Loucy (cell line): ENCODE measurements at regions not wholly inside any gene's neighbourhood (a gene's known extent, or its start where the extent isn't known, plus 50 kb on each side); places are given as distances from the start of the nearest gene placed in this dataset.
"Not testable (repeated sequence)": the region's sequence is repeated elsewhere in the genome, so short reads cannot be mapped to it uniquely, and the experiment has no call there.

ENCODE experiments used
- H2AFZ ChIP-seq: fragments of 200-600 bp; sonication (generic); 2 replicates; pipeline ENCODE4 v1.6.0; 2016; ENCODE audit warnings: antibody characterized with exemption, mild to moderate bottlenecking, low read length, moderate library complexity
- H3F3A ChIP-seq: fragments of 200-600 bp; 2 replicates; pipeline ENCODE4 v1.6.0; 2016; ENCODE audit warnings: antibody characterized with exemption, low read depth, mild to moderate bottlenecking
- H3K27me3 ChIP-seq: fragments of 200-600 bp; sonication (generic); 2 replicates; pipeline ENCODE4 v1.6.1; 2014; ENCODE audit warnings: low read length, mild to moderate bottlenecking; ENCODE audit not compliant: insufficient read depth, poor library complexity, severe bottlenecking
- H3K36me3 ChIP-seq: fragments of 200-600 bp; sonication (generic); 2 replicates; pipeline ENCODE4 v1.6.1; 2016; ENCODE audit warnings: low read length; ENCODE audit not compliant: insufficient read depth
- H3K4me1 ChIP-seq: fragments of 200-600 bp; sonication (generic); 2 replicates; pipeline ENCODE4 v1.5.1; 2014; ENCODE audit warnings: low read length, mild to moderate bottlenecking; ENCODE audit not compliant: insufficient read depth, poor library complexity, severe bottlenecking
- H3K4me2 ChIP-seq: fragments of 200-600 bp; sonication (generic); 2 replicates; pipeline ENCODE4 v1.6.0; 2014; ENCODE audit warnings: antibody characterized with exemption, low read length, low read depth, mild to moderate bottlenecking; ENCODE audit not compliant: poor library complexity, severe bottlenecking
- H3K4me3 ChIP-seq: fragments of 200-600 bp; sonication (generic); 2 replicates; pipeline ENCODE4 v1.5.1; 2014; ENCODE audit warnings: low read length, mild to moderate bottlenecking, mixed read lengths; ENCODE audit not compliant: poor library complexity, severe bottlenecking
- H3K79me2 ChIP-seq: fragments of 200-600 bp; sonication (generic); 2 replicates; pipeline ENCODE4 v1.6.1; 2014; ENCODE audit warnings: low read length; ENCODE audit not compliant: insufficient read depth
- H3K9ac ChIP-seq: fragments of 200-600 bp; sonication (generic); 2 replicates; pipeline ENCODE4 v1.6.0; 2014; ENCODE audit warnings: mild to moderate bottlenecking, low read depth, low read length, moderate library complexity; ENCODE audit not compliant: poor library complexity, severe bottlenecking
- H3K9me2 ChIP-seq: fragments of 200-600 bp; sonication (generic); replicated peaks from 2 replicates; pipeline ENCODE4 v1.6.1; 2016; ENCODE audit warnings: low read depth, low read length, mixed read lengths
- H3K9me3 ChIP-seq: fragments of 200-600 bp; sonication (generic); 2 replicates; pipeline ENCODE4 v1.6.1; 2014; ENCODE audit warnings: mild to moderate bottlenecking, antibody characterized with exemption, low read length, low read depth; ENCODE audit not compliant: insufficient read depth
- H4K20me1 ChIP-seq: fragments of 200-600 bp; sonication (generic); 2 replicates; pipeline ENCODE4 v1.6.0; 2014; ENCODE audit warnings: antibody characterized with exemption, low read length, mild to moderate bottlenecking; ENCODE audit not compliant: insufficient read depth, poor library complexity, severe bottlenecking
- EZH2phosphoT487 ChIP-seq: fragments of 200-600 bp; IDR thresholded peaks from 2 replicates; pipeline ENCODE4 v1.6.1; 2018; ENCODE audit warnings: antibody characterized with exemption, mild to moderate bottlenecking, moderate library complexity, borderline replicate concordance
- TF ChIP-seq, protein P1 (sequence below): fragments of 200-600 bp; sonication (generic); conservative IDR thresholded peaks from 2 replicates; pipeline ENCODE4 v1.5.1; 2014; ENCODE audit warnings: mild to moderate bottlenecking, antibody characterized with exemption, low read length

DNA sequence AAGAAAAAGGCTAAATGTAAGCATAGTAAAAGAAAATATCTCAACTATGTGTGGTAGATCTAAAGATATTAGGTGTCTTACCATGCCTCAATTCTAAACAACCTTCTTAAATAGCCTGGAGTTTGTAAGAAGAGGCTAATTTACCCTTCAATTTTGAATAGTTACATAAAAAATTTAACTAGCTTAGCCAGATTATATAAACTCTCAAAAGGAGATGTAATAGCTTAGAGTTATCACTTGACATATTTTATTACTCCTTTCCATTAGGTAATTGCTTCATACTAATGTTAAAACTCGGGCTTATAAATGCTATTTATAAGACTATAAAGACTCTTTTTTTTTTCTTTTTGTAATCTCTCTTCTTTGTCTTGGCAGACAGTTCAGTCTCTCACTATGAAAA, 297.5 kb upstream of the PABPC4L start:
- no peaks in the 10 kb centered on the region for H3K27me3 ChIP-seq
- TF ChIP-seq, protein P1, sequence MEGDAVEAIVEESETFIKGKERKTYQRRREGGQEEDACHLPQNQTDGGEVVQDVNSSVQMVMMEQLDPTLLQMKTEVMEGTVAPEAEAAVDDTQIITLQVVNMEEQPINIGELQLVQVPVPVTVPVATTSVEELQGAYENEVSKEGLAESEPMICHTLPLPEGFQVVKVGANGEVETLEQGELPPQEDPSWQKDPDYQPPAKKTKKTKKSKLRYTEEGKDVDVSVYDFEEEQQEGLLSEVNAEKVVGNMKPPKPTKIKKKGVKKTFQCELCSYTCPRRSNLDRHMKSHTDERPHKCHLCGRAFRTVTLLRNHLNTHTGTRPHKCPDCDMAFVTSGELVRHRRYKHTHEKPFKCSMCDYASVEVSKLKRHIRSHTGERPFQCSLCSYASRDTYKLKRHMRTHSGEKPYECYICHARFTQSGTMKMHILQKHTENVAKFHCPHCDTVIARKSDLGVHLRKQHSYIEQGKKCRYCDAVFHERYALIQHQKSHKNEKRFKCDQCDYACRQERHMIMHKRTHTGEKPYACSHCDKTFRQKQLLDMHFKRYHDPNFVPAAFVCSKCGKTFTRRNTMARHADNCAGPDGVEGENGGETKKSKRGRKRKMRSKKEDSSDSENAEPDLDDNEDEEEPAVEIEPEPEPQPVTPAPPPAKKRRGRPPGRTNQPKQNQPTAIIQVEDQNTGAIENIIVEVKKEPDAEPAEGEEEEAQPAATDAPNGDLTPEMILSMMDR, result no peak
- no peak for TF ChIP-seq EZH2phosphoT487
- H2AFZ ChIP-seq, result no peak overlapping the region
- H3F3A ChIP-seq, result no peaks in the 10 kb centered on the region
- H4K20me1 ChIP-seq, result no peaks in the 10 kb centered on the region
- H3K79me2 ChIP-seq, result no peaks in the 10 kb centered on the region
- H3K4me3 ChIP-seq, result no peak overlapping the region
- no peaks in the 10 kb centered on the region for H3K36me3 ChIP-seq
- no peak overlapping the region for H3K9ac ChIP-seq
- no peak overlapping the region for H3K4me2 ChIP-seq
- H3K9me3 ChIP-seq, result no peaks in the 10 kb centered on the region
- H3K9me2 ChIP-seq, result no peaks in the 10 kb centered on the region
- H3K4me1 ChIP-seq, result no peaks in the 10 kb centered on the region

DNA sequence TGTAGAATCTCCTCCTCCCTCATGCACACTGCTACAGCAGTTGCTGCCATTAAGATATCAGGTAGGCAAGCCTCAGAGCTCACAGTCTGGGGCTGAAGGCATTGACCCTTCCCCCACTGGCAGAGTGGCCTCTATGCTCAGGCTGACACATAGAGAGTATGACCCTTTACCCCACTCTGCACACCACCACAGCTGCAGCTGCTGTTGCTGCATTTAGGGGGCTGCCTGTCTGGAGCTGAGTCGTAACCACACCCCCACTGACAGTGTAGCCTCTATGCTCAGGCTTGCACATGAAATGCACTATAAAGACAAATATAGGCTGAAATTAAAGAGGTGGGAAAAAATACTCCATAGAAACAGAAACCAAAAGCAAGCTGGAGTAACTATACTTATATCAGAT, 289.3 kb upstream of the PABPC4L start:
- no peak overlapping the region for H3K4me2 ChIP-seq
- H3K4me1 ChIP-seq, result no peaks in the 10 kb centered on the region
- H3K4me3 ChIP-seq, result no peak overlapping the region
- no peaks in the 10 kb centered on the region for H3K79me2 ChIP-seq
- H3K36me3 ChIP-seq, result no peaks in the 10 kb centered on the region
- no peak for TF ChIP-seq EZH2phosphoT487
- TF ChIP-seq, protein P1, result no peak
- no peaks in the 10 kb centered on the region for H3K9me3 ChIP-seq
- no peaks in the 10 kb centered on the region for H3F3A ChIP-seq
- no peaks in the 10 kb centered on the region for H4K20me1 ChIP-seq
- H3K9me2 ChIP-seq, result no peaks in the 10 kb centered on the region
- H2AFZ ChIP-seq, result no peak overlapping the region
- H3K27me3 ChIP-seq, result no peaks in the 10 kb centered on the region
- no peak overlapping the region for H3K9ac ChIP-seq

DNA sequence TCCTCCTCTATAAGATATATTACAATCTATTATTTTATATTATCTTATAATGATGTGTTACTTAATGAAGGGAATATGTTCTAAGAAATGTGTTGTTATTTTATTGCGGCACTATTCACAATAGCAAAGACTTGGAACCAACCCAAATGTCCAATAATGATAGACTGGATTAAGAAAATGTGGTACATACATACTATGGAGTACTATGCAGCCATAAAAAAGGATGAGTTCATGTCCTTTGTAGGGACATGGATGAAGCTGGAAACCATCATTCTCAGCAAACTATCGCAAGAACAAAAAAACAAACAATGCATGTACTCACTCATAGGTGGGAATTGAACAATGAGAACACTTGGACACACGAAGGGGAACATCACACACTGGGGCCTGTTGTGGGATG, 281.9 kb upstream of the PABPC4L start:
- not testable (repeated sequence) for H3K36me3 ChIP-seq, H4K20me1 ChIP-seq, H3K4me2 ChIP-seq, H3K79me2 ChIP-seq, H3K4me3 ChIP-seq, H3K9me3 ChIP-seq, H3K9ac ChIP-seq, H2AFZ ChIP-seq, H3K4me1 ChIP-seq, H3K27me3 ChIP-seq, H3K9me2 ChIP-seq, H3F3A ChIP-seq

DNA sequence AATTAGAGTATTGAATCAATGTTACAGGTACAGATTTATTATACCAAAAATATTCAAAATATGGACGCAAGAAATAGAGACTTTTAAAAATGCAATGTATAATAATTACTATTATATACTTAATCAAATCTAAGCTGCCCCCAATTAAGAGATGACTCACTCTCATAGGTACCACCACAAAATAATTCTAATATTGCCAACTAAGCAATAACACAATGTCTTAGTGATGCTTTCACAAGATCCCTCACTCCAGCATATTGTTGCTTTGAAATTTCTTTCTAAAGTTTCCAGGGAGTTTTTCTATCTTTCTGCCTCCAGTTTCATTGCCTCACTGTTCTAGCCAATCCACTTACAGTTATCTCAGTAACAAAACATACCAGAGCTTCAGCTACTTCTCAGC, 270.0 kb upstream of the PABPC4L start:
- Histone ChIP-seq H3K79me2 (no peaks in the 10 kb centered on the region), H2AFZ (no peak overlapping the region), H3K27me3 (no peaks in the 10 kb centered on the region), H3K9ac (no peak overlapping the region), H3K4me3 (no peak overlapping the region), H3K4me1 (no peaks in the 10 kb centered on the region), H3K4me2 (no peak overlapping the region), H3K9me2 (no peaks in the 10 kb centered on the region), H4K20me1 (no peaks in the 10 kb centered on the region), H3K36me3 (no peaks in the 10 kb centered on the region), H3K9me3 (no peaks in the 10 kb centered on the region), H3F3A (no peaks in the 10 kb centered on the region)
- no peak for TF ChIP-seq EZH2phosphoT487
- TF ChIP-seq, protein P1, result no peak
